ENCODE measurements at regions not wholly inside any gene's neighbourhood (a gene's known extent, or its start where the extent isn't known, plus 50 kb on each side); places are given as distances from the start of the nearest gene placed in this dataset.
"Not testable (repeated sequence)": the region's sequence is repeated elsewhere in the genome, so short reads cannot be mapped to it uniquely, and the experiment has no call there.

DNA sequence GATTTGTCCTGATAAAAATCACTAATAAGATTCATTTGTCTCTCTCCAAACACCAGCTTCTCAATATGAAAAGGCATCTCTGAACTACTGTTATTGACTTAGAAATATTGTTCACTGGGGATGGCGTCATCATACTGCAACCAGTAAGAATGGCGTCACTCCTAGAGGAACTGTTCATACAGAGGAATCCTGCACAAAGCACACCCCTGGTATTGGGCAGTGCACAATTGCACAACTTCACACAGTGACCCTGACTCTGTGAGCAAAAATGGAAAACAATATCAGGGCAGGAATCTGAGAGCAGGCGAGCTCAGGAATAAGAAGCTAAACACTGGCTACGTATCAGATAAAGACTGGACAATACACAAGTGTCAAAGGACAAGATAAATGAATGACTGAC is 66.7 kb upstream of the PNPLA4 start:
- Mint-ChIP-seq H3K9me3 (no peaks in the 10 kb centered on the region), H3K27me3 (peaks cover 3% of the 10 kb centered on the region), H3K27ac (no peak overlapping the region), H3K4me3 (no peak overlapping the region), H3K36me3 (ENCODE audit: low read depth) (no peaks in the 10 kb centered on the region), H3K4me1 (ENCODE audit: low read depth) (no peaks in the 10 kb centered on the region)
- DNase-seq = no peak

DNA sequence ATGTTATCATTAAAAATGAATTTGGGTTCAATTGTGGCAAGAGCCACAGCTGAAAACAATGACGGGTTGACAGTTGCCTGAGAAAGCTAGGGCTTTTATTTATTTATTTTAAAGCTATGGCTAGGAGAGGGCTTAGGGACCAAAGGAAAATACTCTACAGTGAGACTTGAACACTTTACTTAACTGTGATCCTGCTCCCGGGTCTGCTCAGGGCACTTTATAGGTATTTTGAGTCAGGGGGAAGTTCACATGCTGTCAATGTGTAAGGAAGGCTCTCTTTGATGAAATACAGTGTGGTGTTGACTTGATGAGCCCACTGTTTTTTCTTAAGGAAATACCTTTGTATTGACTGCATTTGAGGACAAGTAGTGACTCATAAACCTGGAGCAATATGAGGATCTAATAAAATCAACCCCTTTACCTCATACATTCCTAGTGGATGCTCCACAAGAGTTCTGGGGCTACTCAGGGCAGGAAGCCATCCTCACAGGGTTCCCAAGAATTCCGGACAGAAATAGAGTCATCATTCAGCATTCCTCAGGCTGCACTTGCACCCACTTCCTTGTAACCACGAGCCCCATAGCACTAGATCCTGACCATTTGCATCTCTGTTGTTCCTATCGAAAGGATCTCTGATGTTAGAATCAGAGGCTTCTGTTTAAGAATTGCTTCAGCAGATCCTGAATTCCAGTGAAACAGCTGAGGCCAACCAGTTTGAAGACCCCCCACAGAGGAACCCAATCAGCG is 61.0 kb upstream of the PNPLA4 start:
- not testable (repeated sequence) for H3K27me3 Mint-ChIP-seq; DNase-seq; H3K4me3 Mint-ChIP-seq; H3K4me1 Mint-ChIP-seq (ENCODE audit: low read depth); H3K36me3 Mint-ChIP-seq (ENCODE audit: low read depth); H3K27ac Mint-ChIP-seq; H3K9me3 Mint-ChIP-seq

DNA sequence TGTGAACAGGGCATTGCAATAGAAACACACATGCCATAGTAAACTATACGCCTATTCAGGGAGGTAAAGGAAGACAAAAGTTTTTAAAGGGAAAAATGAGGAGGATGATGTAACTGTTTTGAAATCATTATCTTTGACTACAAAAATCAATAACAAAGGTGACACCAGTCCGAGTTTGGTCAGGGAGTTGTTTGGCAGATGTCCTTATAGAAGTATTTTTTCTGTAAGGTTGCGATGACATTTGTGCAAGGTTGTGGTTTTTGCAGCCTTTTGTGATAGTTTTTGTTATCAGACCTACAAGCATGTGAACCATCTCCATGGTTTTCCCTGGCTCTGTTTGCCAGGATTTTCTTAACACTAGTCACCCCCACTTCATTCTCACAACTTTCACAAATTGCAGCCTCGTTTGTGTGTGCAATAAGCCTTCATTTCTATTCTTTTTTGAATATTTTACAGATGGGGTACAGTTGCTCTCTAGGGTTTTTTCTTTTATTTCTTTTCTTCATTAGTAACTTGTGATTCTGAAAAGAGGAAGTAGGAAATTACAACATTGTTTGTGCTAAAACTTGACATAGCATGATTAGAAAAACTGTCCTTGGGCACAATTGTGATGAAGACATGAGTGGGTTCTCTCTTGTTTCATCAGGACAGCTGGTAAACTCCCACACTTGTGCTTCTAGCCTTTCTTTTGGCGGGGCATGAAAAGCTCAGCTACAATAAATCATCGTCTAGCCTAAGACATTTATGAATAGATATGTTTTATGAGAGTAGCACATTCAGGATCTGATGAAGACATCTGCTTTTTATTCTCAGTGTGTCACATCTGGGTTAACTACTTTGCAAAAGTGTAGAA is 60.2 kb upstream of the PNPLA4 start:
- Mint-ChIP-seq H3K36me3 (ENCODE audit: low read depth) (no peaks in the 10 kb centered on the region), H3K4me1 (ENCODE audit: low read depth) (no peaks in the 10 kb centered on the region), H3K9me3 (no peaks in the 10 kb centered on the region), H3K4me3 (no peak overlapping the region), H3K27me3 (peaks cover 3% of the 10 kb centered on the region), H3K27ac (no peak overlapping the region)
- no peak for DNase-seq

DNA sequence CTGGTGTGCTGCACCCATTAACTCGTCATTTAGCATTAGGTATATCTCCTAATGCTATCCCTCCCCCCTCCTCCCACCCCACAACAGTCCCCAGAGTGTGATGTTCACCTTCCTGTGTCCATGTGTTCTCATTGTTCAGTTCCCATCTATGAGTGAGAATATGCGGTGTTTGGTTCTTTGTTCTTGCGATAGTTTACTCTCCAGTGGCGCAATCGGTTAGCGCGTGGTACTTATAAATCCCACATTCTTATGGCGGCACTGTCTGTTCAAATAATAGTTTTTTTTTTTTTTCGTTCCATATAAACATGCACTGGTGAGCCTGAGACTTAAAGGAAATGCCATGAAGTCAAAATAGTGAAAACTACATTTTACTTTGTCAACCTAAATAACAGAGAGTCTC is 59.5 kb upstream of the PNPLA4 start:
- not testable (repeated sequence) for H3K27me3 Mint-ChIP-seq; H3K36me3 Mint-ChIP-seq (ENCODE audit: low read depth); H3K4me3 Mint-ChIP-seq; H3K9me3 Mint-ChIP-seq; H3K27ac Mint-ChIP-seq; H3K4me1 Mint-ChIP-seq (ENCODE audit: low read depth); DNase-seq

DNA sequence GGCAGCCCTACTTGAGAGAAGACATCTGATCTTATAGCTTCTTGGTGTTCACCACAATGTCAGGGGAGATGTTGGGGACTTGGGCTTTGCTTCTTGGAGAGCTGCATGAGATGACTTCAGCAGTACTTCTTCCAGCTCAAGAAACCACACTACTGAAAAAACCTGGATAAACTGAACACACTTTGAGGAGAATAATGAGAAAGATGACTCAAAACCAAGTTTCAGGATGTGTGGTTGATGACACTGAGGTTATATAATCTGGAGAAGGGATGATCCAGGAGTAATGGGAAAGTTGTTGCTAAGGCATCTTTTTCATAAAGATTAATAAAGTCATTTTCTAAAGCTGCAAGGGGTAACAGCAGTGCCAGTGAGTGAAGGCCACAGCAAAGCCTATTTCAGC is 58.4 kb upstream of the PNPLA4 start:
- DNase-seq = no peak
- no peak overlapping the region for H3K27ac Mint-ChIP-seq
- peaks cover 5% of the 10 kb centered on the region for H3K27me3 Mint-ChIP-seq
- H3K4me3 Mint-ChIP-seq = no peak overlapping the region
- H3K36me3 Mint-ChIP-seq (ENCODE audit: low read depth) = no peaks in the 10 kb centered on the region
- H3K4me1 Mint-ChIP-seq (ENCODE audit: low read depth) = no peaks in the 10 kb centered on the region
- no peaks in the 10 kb centered on the region for H3K9me3 Mint-ChIP-seq

DNA sequence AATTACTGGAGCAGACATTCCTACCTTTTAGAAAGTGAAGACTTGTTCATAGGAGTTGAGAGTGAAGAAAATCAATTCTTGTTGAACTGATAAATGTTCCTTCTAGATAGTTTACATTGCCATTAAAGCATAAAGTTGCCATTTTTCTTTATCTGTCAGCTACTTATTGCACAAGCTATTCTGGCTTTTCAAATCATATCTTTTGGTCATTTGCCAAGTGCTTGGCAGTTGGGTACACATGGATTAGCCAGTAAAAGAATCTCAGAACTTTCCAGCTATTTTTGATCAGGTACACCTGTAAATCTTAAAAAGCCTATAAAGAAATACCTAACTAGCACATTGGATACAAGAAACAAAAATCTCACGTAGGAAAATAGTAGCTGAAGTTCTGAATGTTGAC is 56.4 kb upstream of the PNPLA4 start:
- no peak for DNase-seq

More for the DNA sequence above, 56.4 kb upstream of the PNPLA4 start:
- Mint-ChIP-seq H3K4me3 (no peak overlapping the region), H3K9me3 (no peaks in the 10 kb centered on the region), H3K27ac (no peak overlapping the region), H3K27me3 (peaks cover 2% of the 10 kb centered on the region), H3K36me3 (ENCODE audit: low read depth) (no peaks in the 10 kb centered on the region), H3K4me1 (ENCODE audit: low read depth) (no peaks in the 10 kb centered on the region)
